Skin epidermis (tissue), 12 donors: ENCODE measurements at regions not wholly inside any gene's neighbourhood (a gene's known extent, or its start where the extent isn't known, plus 50 kb on each side); places are given as distances from the start of the nearest gene placed in this dataset.
"Not testable (repeated sequence)": the region's sequence is repeated elsewhere in the genome, so short reads cannot be mapped to it uniquely, and the experiment has no call there.

ENCODE experiments used
- H3K27ac ChIP-seq, 21 experiments: fragments of 200-600 bp; sonication (generic) in 11 of 21; one replicate each; pipeline ENCODE4 v1.5.0; 2020; ENCODE audit warnings: mild to moderate bottlenecking in 3 of 21, inconsistent platforms in 2 of 21, moderate library complexity in 2 of 21
- H3K4me3 ChIP-seq, 7 experiments: fragments of 200-600 bp; sonication (generic) in 2 of 7; one replicate each; pipeline ENCODE4 v1.5.0; 2020; ENCODE audit warnings: inconsistent platforms in 2 of 7, mild to moderate bottlenecking in 2 of 7, moderate library complexity in 1 of 7

- no peak overlapping the region for H3K4me3 ChIP-seq
- no peak overlapping the region for H3K27ac ChIP-seq
Measured at GRCh38 chr15:96619174-96619573, 288.7 kb downstream of the NR2F2 start.

DNA sequence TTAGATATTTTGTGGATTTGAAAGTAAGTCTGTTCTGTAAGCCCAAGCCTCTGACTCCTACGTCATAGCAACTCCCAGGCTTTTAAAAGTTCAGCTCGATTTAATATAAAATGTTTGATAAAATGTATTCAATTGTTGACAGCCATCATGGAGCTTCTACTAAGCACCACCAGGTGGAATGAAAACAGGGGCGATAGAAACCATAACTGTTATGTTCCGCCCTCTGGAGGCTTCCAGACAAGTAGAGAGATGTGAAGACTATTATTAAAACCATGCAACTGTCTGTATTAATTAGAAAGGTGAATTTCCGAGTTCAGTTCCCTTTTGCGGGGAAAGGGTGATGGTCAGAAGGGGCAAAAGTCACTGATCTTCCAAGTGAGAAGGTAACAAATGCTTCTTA, 292.2 kb downstream of the NR2F2 start:
- Histone ChIP-seq H3K27ac (no peak overlapping the region), H3K4me3 (no peak overlapping the region)

GRCh38 chr15:96625256-96625655, 294.8 kb downstream of the NR2F2 start:
- Histone ChIP-seq H3K4me3 (no peak overlapping the region), H3K27ac (no peak overlapping the region)

GRCh38 chr15:96627031-96627568, 296.6 kb downstream of the NR2F2 start:
- Histone ChIP-seq H3K27ac (no peak overlapping the region), H3K4me3 (no peak overlapping the region)

- no peak overlapping the region for H3K27ac ChIP-seq
Measured at GRCh38 chr15:96629511-96629910, 299.0 kb downstream of the NR2F2 start.

GRCh38 chr15:96638793-96639192, 308.3 kb downstream of the NR2F2 start:
- no peak overlapping the region for H3K27ac ChIP-seq
- no peak overlapping the region for H3K4me3 ChIP-seq

More at GRCh38 chr15:96629511-96629910, 299.0 kb downstream of the NR2F2 start:
- H3K4me3 ChIP-seq, result no peak overlapping the region

DNA sequence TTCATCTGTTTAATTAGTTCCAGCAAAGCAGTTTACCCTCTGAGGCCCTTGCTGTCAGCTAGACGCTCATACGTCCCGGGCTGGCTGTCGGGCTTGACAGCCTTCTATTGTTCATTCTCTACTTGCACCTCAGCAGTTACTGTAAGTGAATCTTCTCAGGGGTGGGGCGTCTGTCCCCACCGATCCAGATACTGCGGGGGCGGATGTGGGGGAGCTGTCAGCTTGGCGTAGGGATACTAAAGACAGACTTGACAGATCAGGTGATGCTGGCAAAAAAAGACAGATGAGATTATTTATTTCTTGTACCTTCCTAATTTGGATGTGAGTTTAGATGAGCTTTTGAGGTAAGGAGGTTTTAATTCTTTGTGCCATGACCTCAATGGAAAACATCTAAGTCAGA, 315.3 kb downstream of the NR2F2 start:
- no peak overlapping the region for H3K27ac ChIP-seq
- H3K4me3 ChIP-seq, result no peak overlapping the region

DNA sequence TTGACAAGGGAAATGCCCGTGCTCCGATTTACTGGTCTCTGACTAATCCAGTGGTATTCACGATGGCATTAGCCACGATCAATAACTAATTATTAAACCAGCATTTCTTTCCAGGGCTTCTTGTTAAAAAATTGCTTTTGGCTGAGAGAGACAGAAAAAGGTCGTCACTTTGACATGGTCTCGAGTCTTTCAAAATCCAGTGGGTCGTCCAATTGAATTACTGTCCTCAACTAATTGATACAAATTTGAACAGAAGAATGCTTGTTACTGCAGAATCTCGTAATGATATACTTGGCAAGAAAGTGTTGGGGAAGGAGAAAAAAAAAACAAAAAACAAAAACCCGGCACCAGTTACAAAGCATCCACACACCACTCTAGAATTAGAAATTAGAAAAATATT, 318.4 kb downstream of the NR2F2 start:
- no peak overlapping the region for H3K27ac ChIP-seq
- H3K4me3 ChIP-seq, result no peak overlapping the region

GRCh38 chr15:96657096-96657495, 326.6 kb downstream of the NR2F2 start:
- H3K4me3 ChIP-seq, result no peak overlapping the region
- H3K27ac ChIP-seq, result no peak overlapping the region

GRCh38 chr15:96666979-96667378, 336.5 kb downstream of the NR2F2 start:
- not testable (repeated sequence) for H3K4me3 ChIP-seq, H3K27ac ChIP-seq

GRCh38 chr15:96670389-96670788, 339.9 kb downstream of the NR2F2 start:
- H3K4me3 ChIP-seq, result no peak overlapping the region

GRCh38 chr15:96672629-96673028, 342.1 kb downstream of the NR2F2 start:
- Histone ChIP-seq H3K4me3 (no peak overlapping the region), H3K27ac (no peak overlapping the region)

More at GRCh38 chr15:96670389-96670788, 339.9 kb downstream of the NR2F2 start:
- H3K27ac ChIP-seq, result no peak overlapping the region

DNA sequence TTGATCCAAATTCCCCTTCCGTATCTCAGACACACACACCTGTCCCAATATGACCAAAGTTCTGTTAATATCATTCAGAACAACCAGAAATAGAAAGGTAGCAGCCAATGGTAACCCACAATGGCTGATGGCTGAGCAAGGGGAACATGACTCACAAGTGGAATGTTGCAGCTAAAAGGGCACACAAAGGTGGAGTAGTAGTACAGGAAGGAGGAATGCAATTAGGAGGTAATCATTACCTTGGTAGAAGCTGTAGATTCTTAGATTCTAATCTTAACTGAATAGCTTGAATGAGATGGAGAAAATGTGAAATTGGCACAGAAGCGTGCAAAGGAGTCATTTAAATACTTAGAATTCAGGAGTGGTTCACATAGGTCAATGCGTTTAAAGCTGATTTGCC, 347.9 kb downstream of the NR2F2 start:
- no peak overlapping the region for H3K4me3 ChIP-seq
- no peak overlapping the region for H3K27ac ChIP-seq

DNA sequence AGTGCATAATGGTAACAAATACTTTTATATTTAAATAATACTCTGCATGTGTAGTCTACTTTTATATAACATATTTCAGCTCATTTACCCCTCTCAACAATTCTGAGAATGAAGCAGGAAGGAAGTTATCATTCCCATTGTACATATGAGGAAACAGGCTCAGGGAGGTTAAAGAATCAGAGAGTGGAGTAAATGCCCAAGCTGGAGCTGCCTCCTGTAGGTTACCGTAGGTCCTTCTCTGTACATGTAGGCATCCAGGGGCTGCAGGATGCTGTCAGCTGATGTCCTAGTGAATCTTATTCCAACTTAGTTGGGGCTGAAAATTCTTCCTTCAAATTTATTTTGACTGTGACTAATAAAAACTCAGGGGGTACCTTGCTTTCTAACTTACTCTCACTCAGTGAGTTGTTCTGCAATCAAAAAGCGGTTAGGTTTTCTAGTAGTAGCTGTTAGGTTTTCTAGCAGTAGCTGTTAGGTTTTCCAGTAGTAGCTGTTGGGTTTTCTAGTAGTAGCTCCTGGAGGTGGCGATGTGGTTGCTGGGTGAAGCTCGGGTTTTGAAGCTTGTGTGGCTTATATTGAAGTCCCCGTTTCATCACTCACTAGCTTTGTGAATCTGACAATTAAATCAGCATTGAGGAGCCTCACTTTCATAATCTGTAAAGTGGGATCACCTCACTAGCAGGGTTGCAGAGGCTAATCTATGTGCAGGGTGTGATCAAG, 357.0 kb downstream of the NR2F2 start:
- no peak overlapping the region for H3K27ac ChIP-seq

DNA sequence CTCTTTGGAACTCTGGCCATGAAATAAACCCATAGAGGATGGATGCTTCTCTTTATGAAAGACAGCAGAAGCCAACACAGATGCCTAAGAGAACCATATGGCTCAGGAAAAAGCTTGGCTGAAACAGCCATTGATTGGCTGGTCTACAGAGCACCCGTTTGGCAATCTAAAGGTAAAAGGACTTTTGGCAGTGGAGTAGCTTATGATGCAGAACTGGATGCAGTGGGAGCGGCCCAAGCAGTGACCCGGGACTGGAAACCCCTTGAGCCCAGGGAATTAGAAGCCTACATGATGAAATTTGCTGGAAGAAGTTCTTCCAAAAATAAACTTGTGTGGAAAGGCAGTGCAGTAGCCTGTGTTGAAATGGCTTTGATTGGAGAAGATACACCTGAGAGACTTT, 360.2 kb downstream of the NR2F2 start:
- H3K4me3 ChIP-seq, result no peak overlapping the region
- H3K27ac ChIP-seq, result no peak overlapping the region

More for the DNA sequence above, 357.0 kb downstream of the NR2F2 start:
- no peak overlapping the region for H3K4me3 ChIP-seq

DNA sequence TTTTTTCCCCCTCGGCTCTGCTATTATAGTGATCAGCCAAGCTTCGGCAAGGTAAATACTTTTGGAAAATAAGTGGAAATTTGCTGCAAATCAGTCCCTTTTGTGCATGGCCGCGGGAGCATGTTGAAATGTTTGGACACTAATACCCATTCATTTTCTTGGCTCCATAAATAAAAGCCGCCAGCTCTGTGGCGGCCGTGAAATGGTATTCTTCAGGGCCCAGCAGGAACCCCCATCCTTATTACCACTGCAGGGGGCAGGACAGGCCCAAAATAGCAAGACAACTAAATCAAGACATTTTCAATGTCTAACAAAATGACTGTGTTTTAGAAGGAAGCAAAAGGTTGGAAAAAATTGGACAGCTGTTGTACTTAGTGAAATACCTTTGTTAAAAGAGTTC, 362.3 kb downstream of the NR2F2 start:
- H3K27ac ChIP-seq, result no peak overlapping the region
- no peak overlapping the region for H3K4me3 ChIP-seq

- Histone ChIP-seq H3K27ac (no peak overlapping the region), H3K4me3 (no peak overlapping the region)
Measured at GRCh38 chr15:96693515-96693914, 363.0 kb downstream of the NR2F2 start.

GRCh38 chr15:96693990-96694517, 363.6 kb downstream of the NR2F2 start:
- no peak overlapping the region for H3K4me3 ChIP-seq
- no peak overlapping the region for H3K27ac ChIP-seq

DNA sequence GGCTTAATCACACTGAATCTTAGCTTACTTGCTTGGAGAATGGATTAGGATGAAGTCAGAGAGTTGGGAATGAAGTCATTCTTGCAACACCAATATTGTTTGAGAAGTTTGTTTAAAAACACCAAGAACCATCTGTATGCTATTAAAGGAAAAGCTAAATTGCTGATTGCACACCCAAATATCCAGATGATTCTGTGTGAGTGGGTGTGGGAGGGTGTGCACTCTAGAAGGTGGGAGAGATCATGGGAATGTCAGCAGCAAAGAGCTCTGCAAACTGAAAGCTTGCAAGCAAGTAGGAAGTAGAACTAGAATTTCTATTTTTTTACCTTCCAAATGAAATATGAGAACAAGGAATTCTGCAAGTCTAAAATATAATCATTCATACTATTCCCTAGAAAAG, 364.9 kb downstream of the NR2F2 start:
- Histone ChIP-seq H3K27ac (no peak overlapping the region), H3K4me3 (no peak overlapping the region)

GRCh38 chr15:96699871-96700401, 369.4 kb downstream of the NR2F2 start:
- Histone ChIP-seq H3K4me3 (no peak overlapping the region), H3K27ac (no peak overlapping the region)

- no peak overlapping the region for H3K27ac ChIP-seq
- H3K4me3 ChIP-seq, result no peak overlapping the region
Measured at GRCh38 chr15:96700555-96700954, 370.1 kb downstream of the NR2F2 start.
